ENCODE measurements at regions not wholly inside any gene's neighbourhood (a gene's known extent, or its start where the extent isn't known, plus 50 kb on each side); places are given as distances from the start of the nearest gene placed in this dataset.

- H3K4me1 Mint-ChIP-seq: peaks cover 7% of the 10 kb centered on the region
- peaks cover 0 to 13% (median 3%) of the 10 kb centered on the region in 7 donors for H3K9me3 Mint-ChIP-seq
- H3K27me3 Mint-ChIP-seq (ENCODE audit: low read depth in 3 of 3): peaks cover 2 to 6% (median 3%) of the 10 kb centered on the region in 3 donors
- no peak overlapping the region for H3K27ac ChIP-seq (ENCODE audit: low read depth in 1 of 2, low read length in 2 of 2)
- no peak overlapping the region for H3K27ac Mint-ChIP-seq
- H4K20me1 ChIP-seq (ENCODE audit: insufficient read depth, low read length): no peaks in the 10 kb centered on the region
- intact Hi-C loops (cut with micrococcal nuclease): no loop called here
- no peaks in the 10 kb centered on the region for H3K4me1 ChIP-seq (ENCODE audit: control insufficient read depth in 1 of 2, insufficient read depth in 2 of 2, low read length in 2 of 2)
- no peaks in the 10 kb centered on the region for H3K36me3 Mint-ChIP-seq
- H3K79me2 ChIP-seq (ENCODE audit: insufficient read depth, low read length): no peaks in the 10 kb centered on the region
- H3K4me3 ChIP-seq (replicated peaks in 1 of 3; ENCODE audit: low read depth in 2 of 3, low read length in 3 of 3): no peak overlapping the region
- H3K36me3 ChIP-seq (replicated peaks in 1 of 2; ENCODE audit: control insufficient read depth in 1 of 2, insufficient read depth in 2 of 2, low read length in 2 of 2): no peaks in the 10 kb centered on the region
- no peak overlapping the region for H3K4me3 Mint-ChIP-seq
- no peaks in the 10 kb centered on the region for H3K27me3 ChIP-seq (ENCODE audit: control insufficient read depth in 2 of 2, insufficient read depth in 2 of 2, low read length in 2 of 2)
- H3K4me2 ChIP-seq (replicated peaks; ENCODE audit: extremely low read depth, low read length, poor library complexity, severe bottlenecking): no peak overlapping the region
- no peak for TF ChIP-seq CTCF (IDR thresholded peaks at IDR 0.05)
- WGBS (ENCODE audit: insufficient coverage): 91% methylated on average over 13 of the region's 18 CpGs
- DNase-seq: no peak
- H2AFZ ChIP-seq (ENCODE audit: insufficient read depth, low read depth, low read length, poor library complexity, severe bottlenecking): no peak overlapping the region
- no peak overlapping the region for H3K9ac ChIP-seq (ENCODE audit: insufficient read depth, low read length, poor library complexity, severe bottlenecking)
- no peaks in the 10 kb centered on the region for H3K9me3 ChIP-seq (replicated peaks in 1 of 2; ENCODE audit: control insufficient read depth in 1 of 2, insufficient read depth in 1 of 2, low read length in 2 of 2)
These were observed 232.6 kb downstream of the NDUFA10 start for GRCh38 chr2:239792405-239793084.

GRCh38 chr2:239791526-239792404 lies 233.4 kb downstream of the NDUFA10 start:
- Mint-ChIP-seq H3K27ac (no peak overlapping the region), H3K27me3 (ENCODE audit: low read depth in 3 of 3) (peaks cover 2 to 8% (median 3%) of the 10 kb centered on the region in 3 donors), H3K9me3 (peaks cover 0 to 13% (median 3%) of the 10 kb centered on the region in 7 donors), H3K4me3 (no peak overlapping the region), H3K36me3 (no peaks in the 10 kb centered on the region), H3K4me1 (peaks cover 7% of the 10 kb centered on the region)
- 92% methylated on average over 15 of the region's 22 CpGs for WGBS (ENCODE audit: insufficient coverage)
- H2AFZ ChIP-seq (ENCODE audit: insufficient read depth, low read depth, low read length, poor library complexity, severe bottlenecking): no peak overlapping the region
- no peaks in the 10 kb centered on the region for H3K79me2 ChIP-seq (ENCODE audit: insufficient read depth, low read length)
- no peaks in the 10 kb centered on the region for H3K36me3 ChIP-seq (replicated peaks in 1 of 2; ENCODE audit: control insufficient read depth in 1 of 2, insufficient read depth in 2 of 2, low read length in 2 of 2)
- H3K27ac ChIP-seq (ENCODE audit: low read depth in 1 of 2, low read length in 2 of 2): no peak overlapping the region
- no peak overlapping the region for H3K4me3 ChIP-seq (replicated peaks in 1 of 3; ENCODE audit: low read depth in 2 of 3, low read length in 3 of 3)
- H3K4me2 ChIP-seq (replicated peaks; ENCODE audit: extremely low read depth, low read length, poor library complexity, severe bottlenecking): no peak overlapping the region
- H3K27me3 ChIP-seq (ENCODE audit: control insufficient read depth in 2 of 2, insufficient read depth in 2 of 2, low read length in 2 of 2): no peaks in the 10 kb centered on the region
- no peak overlapping the region for H3K9ac ChIP-seq (ENCODE audit: insufficient read depth, low read length, poor library complexity, severe bottlenecking)
- DNase-seq: no peak
- no peaks in the 10 kb centered on the region for H4K20me1 ChIP-seq (ENCODE audit: insufficient read depth, low read length)
- H3K9me3 ChIP-seq (replicated peaks in 1 of 2; ENCODE audit: control insufficient read depth in 1 of 2, insufficient read depth in 1 of 2, low read length in 2 of 2): no peaks in the 10 kb centered on the region
- intact Hi-C loops (cut with micrococcal nuclease): no loop called here
- no peak for TF ChIP-seq CTCF (IDR thresholded peaks at IDR 0.05)
- H3K4me1 ChIP-seq (ENCODE audit: control insufficient read depth in 1 of 2, insufficient read depth in 2 of 2, low read length in 2 of 2): no peaks in the 10 kb centered on the region
